ENCODE measurements at regions not wholly inside any gene's neighbourhood (a gene's known extent, or its start where the extent isn't known, plus 50 kb on each side); places are given as distances from the start of the nearest gene placed in this dataset.

GRCh38 chr7:51482976-51483375 is 166.4 kb upstream of the COBL start:
- no peaks in the 10 kb centered on the region for H3K9me3 ChIP-seq (ENCODE audit: low read length)
- H4K20me1 ChIP-seq (ENCODE audit: insufficient read depth, low read length), result no peaks in the 10 kb centered on the region
- H3K9ac ChIP-seq (ENCODE audit: low read length), result no peak overlapping the region
- TF ChIP-seq CTCF (IDR thresholded peaks at IDR 0.05; ENCODE audit: low read length) (no peak), EZH2 (IDR thresholded peaks at IDR 0.05; ENCODE audit: borderline replicate concordance, low read length) (no peak)
- H3K4me2 ChIP-seq (ENCODE audit: low read length), result no peak overlapping the region
- no peaks in the 10 kb centered on the region for H3K79me2 ChIP-seq (ENCODE audit: insufficient read depth, low read length)
- no peak overlapping the region for H3K27ac ChIP-seq (ENCODE audit: low read depth, low read length, poor library complexity, severe bottlenecking)
- H3K27me3 ChIP-seq (ENCODE audit: insufficient read depth, low read length), result peaks cover 5% of the 10 kb centered on the region; the same call in 1 of the 2 replicates
- no peak overlapping the region for H3K4me3 ChIP-seq (ENCODE audit: low read depth, low read length, poor library complexity, severe bottlenecking)
- no peak overlapping the region for H2AFZ ChIP-seq (ENCODE audit: low read length)
- H3K9me2 ChIP-seq (ENCODE audit: low read depth, low read length), result no peaks in the 10 kb centered on the region
- no peaks in the 10 kb centered on the region for H3K36me3 ChIP-seq (ENCODE audit: insufficient read depth, low read length)
- H3K4me1 ChIP-seq (ENCODE audit: insufficient read depth, low read length, severe bottlenecking), result no peaks in the 10 kb centered on the region
- no peaks in the 10 kb centered on the region for H3F3A ChIP-seq (ENCODE audit: insufficient read depth, low read length)

- Histone ChIP-seq H3F3A (ENCODE audit: insufficient read depth, low read length) (no peaks in the 10 kb centered on the region), H3K4me2 (ENCODE audit: low read length) (no peak overlapping the region), H3K9me2 (ENCODE audit: low read depth, low read length) (no peaks in the 10 kb centered on the region), H3K27ac (ENCODE audit: low read depth, low read length, poor library complexity, severe bottlenecking) (no peak overlapping the region), H2AFZ (ENCODE audit: low read length) (no peak overlapping the region), H3K4me1 (ENCODE audit: insufficient read depth, low read length, severe bottlenecking) (no peaks in the 10 kb centered on the region), H4K20me1 (ENCODE audit: insufficient read depth, low read length) (no peaks in the 10 kb centered on the region), H3K36me3 (ENCODE audit: insufficient read depth, low read length) (no peaks in the 10 kb centered on the region), H3K27me3 (ENCODE audit: insufficient read depth, low read length) (peaks cover 5% of the 10 kb centered on the region; the same call in 1 of the 2 replicates), H3K9ac (ENCODE audit: low read length) (no peak overlapping the region), H3K79me2 (ENCODE audit: insufficient read depth, low read length) (no peaks in the 10 kb centered on the region), H3K4me3 (ENCODE audit: low read depth, low read length, poor library complexity, severe bottlenecking) (no peak overlapping the region), H3K9me3 (ENCODE audit: low read length) (no peaks in the 10 kb centered on the region)
- no peak for TF ChIP-seq CTCF (IDR thresholded peaks at IDR 0.05; ENCODE audit: low read length)
- no peak for TF ChIP-seq EZH2 (IDR thresholded peaks at IDR 0.05; ENCODE audit: borderline replicate concordance, low read length)
These were observed 164.8 kb upstream of the COBL start for GRCh38 chr7:51481421-51481820.

GRCh38 chr7:51477819-51478218 is 161.2 kb upstream of the COBL start:
- Histone ChIP-seq H3K9me3 (ENCODE audit: low read length) (no peaks in the 10 kb centered on the region), H3K79me2 (ENCODE audit: insufficient read depth, low read length) (no peaks in the 10 kb centered on the region), H3F3A (ENCODE audit: insufficient read depth, low read length) (no peaks in the 10 kb centered on the region), H2AFZ (ENCODE audit: low read length) (no peak overlapping the region), H3K27me3 (ENCODE audit: insufficient read depth, low read length) (no peaks in the 10 kb centered on the region), H3K9me2 (ENCODE audit: low read depth, low read length) (no peaks in the 10 kb centered on the region), H3K4me3 (ENCODE audit: low read depth, low read length, poor library complexity, severe bottlenecking) (no peak overlapping the region), H3K27ac (ENCODE audit: low read depth, low read length, poor library complexity, severe bottlenecking) (no peak overlapping the region), H3K9ac (ENCODE audit: low read length) (no peak overlapping the region), H4K20me1 (ENCODE audit: insufficient read depth, low read length) (no peaks in the 10 kb centered on the region), H3K4me2 (ENCODE audit: low read length) (no peak overlapping the region), H3K36me3 (ENCODE audit: insufficient read depth, low read length) (no peaks in the 10 kb centered on the region), H3K4me1 (ENCODE audit: insufficient read depth, low read length, severe bottlenecking) (peaks cover 4% of the 10 kb centered on the region)
- TF ChIP-seq EZH2 (IDR thresholded peaks at IDR 0.05; ENCODE audit: borderline replicate concordance, low read length) (no peak), CTCF (IDR thresholded peaks at IDR 0.05; ENCODE audit: low read length) (no peak)

All from OCI-LY1 (cell line).